HCT116 (cell line): ENCODE measurements at regions not wholly inside any gene's neighbourhood (a gene's known extent, or its start where the extent isn't known, plus 50 kb on each side); places are given as distances from the start of the nearest gene placed in this dataset.
"Not testable (repeated sequence)": the region's sequence is repeated elsewhere in the genome, so short reads cannot be mapped to it uniquely, and the experiment has no call there.

Experiments used
- ATAC-seq: fragments of 200-7000 bp; cut with Tn5 transposase; 2 replicates; pipeline ENCODE4 v1.9.1; 2020; ENCODE audit warnings: mild to moderate bottlenecking, moderate library complexity
- BruUV-seq: library from RNA; stranded (reverse); fragments of 400-500 nt; replicated peaks from 2 replicates; lab custom pipeline; 2021; lab: Mats Ljungman, UMichigan
- CTCF ChIA-PET: fragments of 300-600 bp; sonication (Branson Sonifier 250); formaldehyde crosslinking; loops from one replicate; lab custom pipeline; 2021; ENCODE audit warnings: antibody characterized with exemption; lab: Charles Lee
- POLR2A ChIA-PET: fragments of 300-600, 350-600 bp; sonication (Branson Sonifier 250); formaldehyde crosslinking; loops from one replicate; lab custom pipeline; 2021; ENCODE audit warnings: antibody characterized with exemption; lab: Charles Lee
- RAD21 ChIA-PET, 2 experiments: fragments of 300-600 bp; sonication (Branson Sonifier 250); formaldehyde crosslinking; loops; one replicate each; lab custom pipeline; 2023; ENCODE audit warnings: low total read pairs in 2 of 2; ENCODE audit not compliant: uncharacterized antibody in 2 of 2, unreplicated experiment in 2 of 2, low non-redundant PET in 1 of 2; lab: Charles Lee
- DNase-seq: peaks from one replicate; pipeline ENCODE4 v3.0.0-alpha.2; 2010; ENCODE audit warnings: low read depth, low spot score
- H2AFZ ChIP-seq: fragments of 200-600 bp; shearing (Covaris generic), sonication (generic); 2 replicates; pipeline ENCODE4 v1.6.1; 2017; ENCODE audit warnings: low read depth, mixed run types, mixed read lengths, antibody characterized with exemption, low read length; ENCODE audit not compliant: poor library complexity, severe bottlenecking
- H3K27ac ChIP-seq: 2 replicates; pipeline ENCODE4 v1.5.1; 2012; ENCODE audit warnings: low read depth, low read length
- H3K27me3 ChIP-seq: fragments of 200-600 bp; sonication (generic); 2 replicates; pipeline ENCODE4 v1.6.1; 2016; ENCODE audit warnings: mixed run types, low read length, mixed read lengths; ENCODE audit not compliant: insufficient read depth
- H3K36me3 ChIP-seq, 2 experiments: fragments of 200-500 bp in 1 of 2; fragments of 200-600 bp in 1 of 2; sonication (Bioruptor generic) in 1 of 2; sonication (generic) in 1 of 2; 2 replicates each; pipeline versions ENCODE4 v1.5.1 to v1.6.1; 2014 to 2016; ENCODE audit warnings: low read length in 2 of 2, inconsistent platforms in 1 of 2, mixed read lengths in 1 of 2, mixed run types in 1 of 2; ENCODE audit not compliant: insufficient read depth in 2 of 2, control insufficient read depth in 1 of 2
- H3K4me1 ChIP-seq, 2 experiments: fragments of 200-600 bp in 1 of 2; sonication (generic) in 1 of 2; 2 replicates each; pipeline versions ENCODE4 v1.5.1 to v1.6.1; 2012 to 2017; ENCODE audit warnings: low read length in 2 of 2, inconsistent platforms in 1 of 2, mild to moderate bottlenecking in 1 of 2, mixed read lengths in 1 of 2, mixed run types in 1 of 2, moderate library complexity in 1 of 2; ENCODE audit not compliant: insufficient read depth in 2 of 2, control insufficient read depth in 1 of 2
- H3K4me2 ChIP-seq: fragments of 200-600 bp; sonication (generic); 2 replicates; pipeline ENCODE4 v1.6.1; 2017; ENCODE audit warnings: mixed run types, low read length, mixed read lengths
- H3K4me3 ChIP-seq, 2 experiments: fragments of 200-600 bp in 1 of 2; sonication (generic) in 1 of 2; replicated peaks in 1 of 2; 2 replicates each; pipeline ENCODE4 v1.5.1; 2011 to 2016; ENCODE audit warnings: low read length in 2 of 2, control low read depth in 1 of 2, low read depth in 1 of 2, mild to moderate bottlenecking in 1 of 2, mixed read lengths in 1 of 2, mixed run types in 1 of 2
- H3K79me2 ChIP-seq: fragments of 200-600 bp; sonication (generic); 2 replicates; pipeline ENCODE4 v1.6.1; 2017; ENCODE audit warnings: mild to moderate bottlenecking, mixed run types, low read length, moderate library complexity, mixed read lengths; ENCODE audit not compliant: insufficient read depth
- H3K9ac ChIP-seq: fragments of 200-600 bp; sonication (generic); 2 replicates; pipeline ENCODE4 v1.6.1; 2016; ENCODE audit warnings: low read length, mixed read lengths
- H3K9me2 ChIP-seq: fragments of 200-600 bp; sonication (generic), shearing (Covaris generic); 2 replicates; pipeline ENCODE4 v1.6.1; 2017; ENCODE audit warnings: mixed run types, mild to moderate bottlenecking, moderate library complexity; ENCODE audit not compliant: insufficient read depth
- H3K9me3 ChIP-seq, 2 experiments: fragments of 200-500 bp in 1 of 2; fragments of 200-600 bp in 1 of 2; sonication (Bioruptor generic) in 1 of 2; sonication (generic) in 1 of 2; 2 replicates each; pipeline ENCODE4 v1.6.1; 2014 to 2017; ENCODE audit warnings: low read length in 2 of 2, mixed read lengths in 2 of 2, inconsistent platforms in 1 of 2, low read depth in 1 of 2, mild to moderate bottlenecking in 1 of 2, mixed run types in 1 of 2, moderate library complexity in 1 of 2; ENCODE audit not compliant: control insufficient read depth in 1 of 2, insufficient read depth in 1 of 2
- H4K20me1 ChIP-seq: fragments of 200-600 bp; sonication (generic), shearing (Covaris generic); 2 replicates; pipeline ENCODE4 v1.6.1; 2017; ENCODE audit warnings: mixed run types, mild to moderate bottlenecking, moderate library complexity; ENCODE audit not compliant: insufficient read depth
- JUND ChIP-seq: IDR thresholded peaks from 2 replicates; pipeline ENCODE4 v1.6.1; 2012
- RAD21 ChIP-seq: IDR thresholded peaks from 2 replicates; pipeline ENCODE4 v1.6.1; 2012; ENCODE audit warnings: low read depth, mild to moderate bottlenecking
- SRF ChIP-seq: IDR thresholded peaks from 2 replicates; pipeline ENCODE4 v1.6.1; 2012; ENCODE audit warnings: low read depth
- TCF7L2 ChIP-seq: IDR thresholded peaks from 2 replicates; pipeline ENCODE4 v1.7.0; 2011; ENCODE audit warnings: borderline replicate concordance, inconsistent platforms; ENCODE audit not compliant: insufficient read depth, insufficient read length; ENCODE audit errors: extremely low read depth
- intact Hi-C: fragments of 100-400 bp; cut with micrococcal nuclease; formaldehyde crosslinking; loops from 2 replicates; pipeline ENCODE4 v1.10.0; 2022
- TF ChIP-seq, protein P1 (sequence below): IDR thresholded peaks from 2 replicates; pipeline ENCODE4 v1.6.1; 2011; ENCODE audit warnings: mild to moderate bottlenecking, low read length, moderate library complexity; ENCODE audit not compliant: insufficient replicate concordance; ENCODE audit errors: extremely low read depth

- H3K4me1 ChIP-seq, H3K27ac ChIP-seq, RAD21 ChIA-PET, H2AFZ ChIP-seq, BruUV-seq, H3K27me3 ChIP-seq, CTCF ChIA-PET, DNase-seq, H3K36me3 ChIP-seq, H3K9me3 ChIP-seq, ATAC-seq, H4K20me1 ChIP-seq, H3K4me2 ChIP-seq, intact Hi-C loops, H3K9me2 ChIP-seq, H3K4me3 ChIP-seq, H3K79me2 ChIP-seq, H3K9ac ChIP-seq, POLR2A ChIA-PET: not testable (repeated sequence)
These were observed 543.5 kb upstream of the FAM98A start for GRCh38 chr2:34142531-34143008.

GRCh38 chr2:34133065-34133464, 534.0 kb upstream of the FAM98A start:
- H3K4me3 ChIP-seq, ATAC-seq, RAD21 ChIA-PET, DNase-seq, BruUV-seq, H3K4me1 ChIP-seq, H2AFZ ChIP-seq, H3K79me2 ChIP-seq, H3K27me3 ChIP-seq, H3K36me3 ChIP-seq, H3K27ac ChIP-seq, H4K20me1 ChIP-seq, H3K4me2 ChIP-seq, H3K9ac ChIP-seq, CTCF ChIA-PET, H3K9me2 ChIP-seq, intact Hi-C loops, POLR2A ChIA-PET, H3K9me3 ChIP-seq: not testable (repeated sequence)

GRCh38 chr2:34126279-34126678, 527.2 kb upstream of the FAM98A start:
- H3K4me2 ChIP-seq: no peak overlapping the region
- intact Hi-C loops: no loop called here
- no peak overlapping the region for H3K27ac ChIP-seq
- ATAC-seq (no peak), DNase-seq (no peak)
- peaks cover 0 to 9% of the 10 kb centered on the region in 2 experiments; a peak in 2 of 4 replicates for H3K9me3 ChIP-seq
- no peaks in the 10 kb centered on the region for H3K79me2 ChIP-seq
- no peaks in the 10 kb centered on the region for H3K4me1 ChIP-seq
- RAD21 ChIA-PET: no interaction called here
- CTCF ChIA-PET: no interaction called here
- TF ChIP-seq TCF7L2 (no peak), SRF (no peak), JUND (no peak), RAD21 (no peak)
- TF ChIP-seq, protein P1, sequence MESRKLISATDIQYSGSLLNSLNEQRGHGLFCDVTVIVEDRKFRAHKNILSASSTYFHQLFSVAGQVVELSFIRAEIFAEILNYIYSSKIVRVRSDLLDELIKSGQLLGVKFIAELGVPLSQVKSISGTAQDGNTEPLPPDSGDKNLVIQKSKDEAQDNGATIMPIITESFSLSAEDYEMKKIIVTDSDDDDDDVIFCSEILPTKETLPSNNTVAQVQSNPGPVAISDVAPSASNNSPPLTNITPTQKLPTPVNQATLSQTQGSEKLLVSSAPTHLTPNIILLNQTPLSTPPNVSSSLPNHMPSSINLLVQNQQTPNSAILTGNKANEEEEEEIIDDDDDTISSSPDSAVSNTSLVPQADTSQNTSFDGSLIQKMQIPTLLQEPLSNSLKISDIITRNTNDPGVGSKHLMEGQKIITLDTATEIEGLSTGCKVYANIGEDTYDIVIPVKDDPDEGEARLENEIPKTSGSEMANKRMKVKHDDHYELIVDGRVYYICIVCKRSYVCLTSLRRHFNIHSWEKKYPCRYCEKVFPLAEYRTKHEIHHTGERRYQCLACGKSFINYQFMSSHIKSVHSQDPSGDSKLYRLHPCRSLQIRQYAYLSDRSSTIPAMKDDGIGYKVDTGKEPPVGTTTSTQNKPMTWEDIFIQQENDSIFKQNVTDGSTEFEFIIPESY: no peak
- no peaks in the 10 kb centered on the region for H4K20me1 ChIP-seq
- no peaks in the 10 kb centered on the region for H3K9me2 ChIP-seq
- H2AFZ ChIP-seq: no peak overlapping the region
- no peaks in the 10 kb centered on the region for H3K36me3 ChIP-seq
- POLR2A ChIA-PET: no interaction called here
- H3K9ac ChIP-seq: no peak overlapping the region
- BruUV-seq: no TSS peak
- H3K27me3 ChIP-seq: no peaks in the 10 kb centered on the region
- no peak overlapping the region for H3K4me3 ChIP-seq
